ENCODE measurements at regions not wholly inside any gene's neighbourhood (a gene's known extent, or its start where the extent isn't known, plus 50 kb on each side); places are given as distances from the start of the nearest gene placed in this dataset.

GRCh38 chr18:77906103-77906892 lies 656.6 kb downstream of the GALR1 start:
- no peaks in the 10 kb centered on the region for H3K27me3 ChIP-seq (ENCODE audit: control insufficient read depth, insufficient read depth, low read length)
- no peak overlapping the region for H3K27ac ChIP-seq (ENCODE audit: low read depth, low read length)

GRCh38 chr18:77910347-77910746 lies 660.7 kb downstream of the GALR1 start:
- H3K4me1 ChIP-seq (ENCODE audit: control insufficient read depth, insufficient read depth, low read length): peaks cover 27% of the 10 kb centered on the region
- H3K4me3 ChIP-seq (ENCODE audit: low read depth, low read length): no peak overlapping the region
- H3K27me3 ChIP-seq (ENCODE audit: control insufficient read depth, insufficient read depth, low read length): no peaks in the 10 kb centered on the region
- no peak overlapping the region for H3K27ac ChIP-seq (ENCODE audit: low read depth, low read length)
- H3K9ac ChIP-seq (ENCODE audit: low read depth, low read length): no peak overlapping the region
- H3K36me3 ChIP-seq (ENCODE audit: control insufficient read depth, insufficient read depth, low read length): no peaks in the 10 kb centered on the region
- H3K9me3 ChIP-seq (ENCODE audit: control insufficient read depth, insufficient read depth, low read length): no peaks in the 10 kb centered on the region

More at GRCh38 chr18:77906103-77906892, 656.6 kb downstream of the GALR1 start:
- Histone ChIP-seq H3K4me3 (ENCODE audit: low read depth, low read length) (no peak overlapping the region), H3K9ac (ENCODE audit: low read depth, low read length) (no peak overlapping the region), H3K4me1 (ENCODE audit: control insufficient read depth, insufficient read depth, low read length) (peaks cover 14% of the 10 kb centered on the region), H3K9me3 (ENCODE audit: control insufficient read depth, insufficient read depth, low read length) (no peaks in the 10 kb centered on the region), H3K36me3 (ENCODE audit: control insufficient read depth, insufficient read depth, low read length) (no peaks in the 10 kb centered on the region)

DNA sequence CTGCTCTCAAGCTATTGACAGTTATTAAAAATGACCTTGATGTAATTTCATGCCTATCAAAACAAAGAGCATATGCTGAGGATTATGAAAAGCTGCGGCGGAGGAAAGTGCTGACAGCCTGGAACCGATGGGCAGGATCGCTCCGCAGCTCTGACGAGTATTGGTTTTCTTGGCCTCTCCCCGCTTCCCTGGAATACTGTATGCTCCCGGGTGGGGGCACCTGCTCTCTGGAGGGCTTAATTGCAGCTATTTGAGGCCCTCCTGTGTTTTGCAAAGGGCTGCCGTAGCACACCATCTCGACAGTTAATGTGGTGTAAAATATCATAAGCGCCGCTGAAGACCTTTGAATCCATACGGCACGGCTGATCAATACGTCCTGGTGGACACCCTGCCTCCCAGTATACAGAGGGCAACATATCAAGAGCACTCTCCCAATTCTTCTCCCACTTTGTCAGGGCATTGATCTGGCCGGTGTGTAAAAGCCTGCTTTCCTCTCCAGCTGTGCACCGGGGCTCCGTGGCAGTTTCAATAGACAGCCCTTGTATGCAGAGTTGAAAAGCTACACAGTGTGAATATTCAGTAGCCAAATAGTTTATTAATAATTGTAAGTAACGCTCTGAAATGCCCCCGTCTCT lies 662.4 kb downstream of the GALR1 start:
- Histone ChIP-seq H3K27ac (ENCODE audit: low read depth, low read length) (no peak overlapping the region), H3K4me3 (ENCODE audit: low read depth, low read length) (no peak overlapping the region), H3K9ac (ENCODE audit: low read depth, low read length) (no peak overlapping the region), H3K36me3 (ENCODE audit: control insufficient read depth, insufficient read depth, low read length) (no peaks in the 10 kb centered on the region), H3K27me3 (ENCODE audit: control insufficient read depth, insufficient read depth, low read length) (no peaks in the 10 kb centered on the region), H3K9me3 (ENCODE audit: control insufficient read depth, insufficient read depth, low read length) (no peaks in the 10 kb centered on the region), H3K4me1 (ENCODE audit: control insufficient read depth, insufficient read depth, low read length) (peaks cover 20% of the 10 kb centered on the region)

DNA sequence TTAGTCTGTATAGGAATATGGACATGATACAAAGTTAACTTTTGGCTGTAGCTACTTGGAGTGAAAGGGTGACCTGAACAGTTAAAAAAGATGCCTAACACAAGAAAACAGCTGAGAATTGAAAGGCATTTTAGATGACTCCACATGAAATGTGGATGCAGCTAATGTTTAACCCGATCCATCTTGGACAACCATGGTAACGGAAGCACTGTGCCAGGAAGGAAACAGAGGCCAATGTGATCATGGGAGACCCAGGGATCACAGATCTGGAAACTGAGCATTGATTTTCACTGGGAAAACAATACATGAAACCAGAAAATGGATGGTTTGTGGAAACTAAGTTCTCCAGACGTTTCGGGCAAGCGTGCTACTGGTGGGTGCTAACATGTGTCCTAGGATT lies 669.1 kb downstream of the GALR1 start:
- no peak overlapping the region for H3K9ac ChIP-seq (ENCODE audit: low read depth, low read length)
- H3K4me3 ChIP-seq (ENCODE audit: low read depth, low read length): no peak overlapping the region
- H3K36me3 ChIP-seq (ENCODE audit: control insufficient read depth, insufficient read depth, low read length): no peaks in the 10 kb centered on the region
- H3K9me3 ChIP-seq (ENCODE audit: control insufficient read depth, insufficient read depth, low read length): no peaks in the 10 kb centered on the region
- no peak overlapping the region for H3K27ac ChIP-seq (ENCODE audit: low read depth, low read length)
- no peaks in the 10 kb centered on the region for H3K27me3 ChIP-seq (ENCODE audit: control insufficient read depth, insufficient read depth, low read length)
- H3K4me1 ChIP-seq (ENCODE audit: control insufficient read depth, insufficient read depth, low read length): no peaks in the 10 kb centered on the region

DNA sequence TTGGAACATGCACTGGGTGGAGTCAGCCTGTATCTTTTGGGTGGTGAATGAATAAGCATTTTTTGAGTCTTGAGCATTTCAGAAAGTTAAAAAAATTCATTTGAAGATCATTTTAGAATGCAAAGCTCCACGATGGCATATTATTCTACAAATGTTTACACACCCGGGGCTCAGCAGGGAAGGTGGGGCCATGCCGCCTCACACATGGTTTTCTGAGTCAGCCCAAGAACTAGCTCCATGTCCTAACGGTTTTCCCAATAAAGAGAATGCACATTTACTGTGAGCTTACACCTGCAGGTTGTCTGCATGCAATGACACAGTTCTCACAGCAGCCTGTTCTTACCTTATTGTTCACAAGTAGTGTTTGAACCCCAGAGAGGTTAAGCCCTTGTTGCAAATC lies 670.3 kb downstream of the GALR1 start:
- H3K9ac ChIP-seq (ENCODE audit: low read depth, low read length): no peak overlapping the region
- H3K27ac ChIP-seq (ENCODE audit: low read depth, low read length): no peak overlapping the region
- no peaks in the 10 kb centered on the region for H3K4me1 ChIP-seq (ENCODE audit: control insufficient read depth, insufficient read depth, low read length)
- no peaks in the 10 kb centered on the region for H3K9me3 ChIP-seq (ENCODE audit: control insufficient read depth, insufficient read depth, low read length)
- H3K27me3 ChIP-seq (ENCODE audit: control insufficient read depth, insufficient read depth, low read length): no peaks in the 10 kb centered on the region
- no peak overlapping the region for H3K4me3 ChIP-seq (ENCODE audit: low read depth, low read length)
- no peaks in the 10 kb centered on the region for H3K36me3 ChIP-seq (ENCODE audit: control insufficient read depth, insufficient read depth, low read length)

- H3K9ac ChIP-seq (ENCODE audit: low read depth, low read length): no peak overlapping the region
- peaks cover 6% of the 10 kb centered on the region for H3K9me3 ChIP-seq (ENCODE audit: control insufficient read depth, insufficient read depth, low read length)
- no peaks in the 10 kb centered on the region for H3K36me3 ChIP-seq (ENCODE audit: control insufficient read depth, insufficient read depth, low read length)
- no peaks in the 10 kb centered on the region for H3K4me1 ChIP-seq (ENCODE audit: control insufficient read depth, insufficient read depth, low read length)
- no peak overlapping the region for H3K27ac ChIP-seq (ENCODE audit: low read depth, low read length)
- H3K4me3 ChIP-seq (ENCODE audit: low read depth, low read length): no peak overlapping the region
- H3K27me3 ChIP-seq (ENCODE audit: control insufficient read depth, insufficient read depth, low read length): no peaks in the 10 kb centered on the region
Measured at GRCh38 chr18:77935342-77935741, 685.7 kb downstream of the GALR1 start.

DNA sequence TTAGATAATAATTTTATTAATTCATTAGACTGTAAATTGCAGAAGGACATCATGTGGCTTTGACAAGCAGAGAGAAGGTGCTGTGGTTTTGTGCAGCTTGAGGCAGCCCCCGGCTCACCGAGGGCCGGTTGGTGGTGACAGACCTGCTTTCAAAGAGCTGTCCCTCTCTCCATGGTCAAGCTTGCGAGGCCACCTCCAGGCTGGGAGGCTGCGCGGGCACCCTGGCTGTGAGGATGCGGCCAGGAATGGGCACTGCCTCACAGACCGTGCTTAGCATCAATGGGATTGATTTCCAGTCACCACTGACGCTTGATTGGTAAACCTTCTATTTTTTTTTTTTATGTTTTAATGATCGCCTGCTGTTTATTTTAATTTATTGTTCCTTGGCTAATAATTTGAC lies 690.9 kb downstream of the GALR1 start:
- Histone ChIP-seq H3K27ac (ENCODE audit: low read depth, low read length) (no peak overlapping the region), H3K27me3 (ENCODE audit: control insufficient read depth, insufficient read depth, low read length) (no peaks in the 10 kb centered on the region), H3K4me1 (ENCODE audit: control insufficient read depth, insufficient read depth, low read length) (no peaks in the 10 kb centered on the region), H3K9me3 (ENCODE audit: control insufficient read depth, insufficient read depth, low read length) (peaks cover 6% of the 10 kb centered on the region), H3K4me3 (ENCODE audit: low read depth, low read length) (no peak overlapping the region), H3K36me3 (ENCODE audit: control insufficient read depth, insufficient read depth, low read length) (no peaks in the 10 kb centered on the region), H3K9ac (ENCODE audit: low read depth, low read length) (no peak overlapping the region)

GRCh38 chr18:77944533-77944932 lies 694.9 kb downstream of the GALR1 start:
- Histone ChIP-seq H3K9ac (ENCODE audit: low read depth, low read length) (no peak overlapping the region), H3K36me3 (ENCODE audit: control insufficient read depth, insufficient read depth, low read length) (no peaks in the 10 kb centered on the region), H3K4me3 (ENCODE audit: low read depth, low read length) (no peak overlapping the region)

DNA sequence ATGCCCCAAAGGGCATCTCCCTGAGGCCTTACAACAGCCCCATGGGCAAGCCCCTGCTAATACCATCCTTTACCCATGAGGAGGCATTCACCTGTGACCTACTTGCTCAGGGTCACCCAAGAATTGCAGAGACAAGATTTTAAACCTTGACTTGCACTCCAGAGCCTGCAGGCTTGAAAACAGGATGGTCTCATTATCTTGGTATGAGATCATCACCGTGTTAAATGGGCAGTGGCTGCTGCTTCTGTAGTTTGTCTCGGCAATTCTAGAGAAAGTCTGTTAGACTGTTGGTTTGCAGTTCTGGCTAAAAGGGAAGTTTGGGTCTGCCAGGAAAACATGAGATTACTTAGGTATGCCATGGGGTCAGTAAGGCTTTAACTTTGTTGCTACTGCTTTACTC lies 698.9 kb downstream of the GALR1 start:
- Histone ChIP-seq H3K4me3 (ENCODE audit: low read depth, low read length) (no peak overlapping the region), H3K27me3 (ENCODE audit: control insufficient read depth, insufficient read depth, low read length) (no peaks in the 10 kb centered on the region), H3K9me3 (ENCODE audit: control insufficient read depth, insufficient read depth, low read length) (no peaks in the 10 kb centered on the region), H3K27ac (ENCODE audit: low read depth, low read length) (no peak overlapping the region), H3K4me1 (ENCODE audit: control insufficient read depth, insufficient read depth, low read length) (peaks cover 5% of the 10 kb centered on the region; the same call in 1 of the 2 replicates), H3K36me3 (ENCODE audit: control insufficient read depth, insufficient read depth, low read length) (no peaks in the 10 kb centered on the region), H3K9ac (ENCODE audit: low read depth, low read length) (no peak overlapping the region)

More at GRCh38 chr18:77944533-77944932, 694.9 kb downstream of the GALR1 start:
- Histone ChIP-seq H3K27me3 (ENCODE audit: control insufficient read depth, insufficient read depth, low read length) (no peaks in the 10 kb centered on the region), H3K4me1 (ENCODE audit: control insufficient read depth, insufficient read depth, low read length) (peaks cover 5% of the 10 kb centered on the region; the same call in 1 of the 2 replicates), H3K27ac (ENCODE audit: low read depth, low read length) (no peak overlapping the region), H3K9me3 (ENCODE audit: control insufficient read depth, insufficient read depth, low read length) (no peaks in the 10 kb centered on the region)

GRCh38 chr18:77949355-77949973 lies 699.8 kb downstream of the GALR1 start:
- Histone ChIP-seq H3K9ac (ENCODE audit: low read depth, low read length) (no peak overlapping the region), H3K27ac (ENCODE audit: low read depth, low read length) (no peak overlapping the region), H3K27me3 (ENCODE audit: control insufficient read depth, insufficient read depth, low read length) (no peaks in the 10 kb centered on the region), H3K9me3 (ENCODE audit: control insufficient read depth, insufficient read depth, low read length) (no peaks in the 10 kb centered on the region), H3K36me3 (ENCODE audit: control insufficient read depth, insufficient read depth, low read length) (no peaks in the 10 kb centered on the region), H3K4me3 (ENCODE audit: low read depth, low read length) (no peak overlapping the region), H3K4me1 (ENCODE audit: control insufficient read depth, insufficient read depth, low read length) (peaks cover 5% of the 10 kb centered on the region; the same call in 1 of the 2 replicates)

GRCh38 chr18:77959248-77959647 lies 709.6 kb downstream of the GALR1 start:
- Histone ChIP-seq H3K4me3 (ENCODE audit: low read depth, low read length) (no peak overlapping the region), H3K36me3 (ENCODE audit: control insufficient read depth, insufficient read depth, low read length) (no peaks in the 10 kb centered on the region), H3K9ac (ENCODE audit: low read depth, low read length) (no peak overlapping the region), H3K9me3 (ENCODE audit: control insufficient read depth, insufficient read depth, low read length) (no peaks in the 10 kb centered on the region), H3K4me1 (ENCODE audit: control insufficient read depth, insufficient read depth, low read length) (no peaks in the 10 kb centered on the region), H3K27me3 (ENCODE audit: control insufficient read depth, insufficient read depth, low read length) (no peaks in the 10 kb centered on the region), H3K27ac (ENCODE audit: low read depth, low read length) (no peak overlapping the region)

Measured in HUES48 (cell line).